Activated CD8-positive, alpha-beta memory T cell treated with anti-CD3 and anti-CD28 coated beads for 36 hours (primary cell): ENCODE measurements at regions not wholly inside any gene's neighbourhood (a gene's known extent, or its start where the extent isn't known, plus 50 kb on each side); places are given as distances from the start of the nearest gene placed in this dataset.

Source experiments
- CTCF ChIA-PET: fragments of 350-600 bp; sonication (Branson Sonifier 250); formaldehyde crosslinking; loops from one replicate; lab custom pipeline; 2021; ENCODE audit warnings: antibody characterized with exemption; lab: Charles Lee
- POLR2A ChIA-PET: fragments of 350-600 bp; sonication (Branson Sonifier 250); formaldehyde crosslinking; loops from one replicate; lab custom pipeline; 2021; ENCODE audit warnings: antibody characterized with exemption; lab: Charles Lee

GRCh38 chr11:24005202-24005876, 491.5 kb upstream of the LUZP2 start:
- CTCF ChIA-PET, result no interaction called here
- POLR2A ChIA-PET, result no interaction called here

GRCh38 chr11:24043842-24044241, 453.0 kb upstream of the LUZP2 start:
- ChIA-PET POLR2A (no interaction called here), CTCF (no interaction called here)

GRCh38 chr11:24046731-24047130, 450.1 kb upstream of the LUZP2 start:
- CTCF ChIA-PET, result no interaction called here
- POLR2A ChIA-PET, result no interaction called here

- POLR2A ChIA-PET, result no interaction called here
- CTCF ChIA-PET, result no interaction called here
Observed at GRCh38 chr11:24056051-24056450, 440.8 kb upstream of the LUZP2 start.

- ChIA-PET POLR2A (no interaction called here), CTCF (no interaction called here)
Observed at GRCh38 chr11:24060125-24060524, 436.7 kb upstream of the LUZP2 start.

- ChIA-PET POLR2A (no interaction called here), CTCF (no interaction called here)
Observed at GRCh38 chr11:24064309-24064903, 432.4 kb upstream of the LUZP2 start.

- POLR2A ChIA-PET, result no interaction called here
- CTCF ChIA-PET, result no interaction called here
Observed at GRCh38 chr11:24068197-24068596, 428.7 kb upstream of the LUZP2 start.

- CTCF ChIA-PET, result no interaction called here
- POLR2A ChIA-PET, result no interaction called here
Observed at GRCh38 chr11:24070435-24070834, 426.4 kb upstream of the LUZP2 start.

- POLR2A ChIA-PET, result no interaction called here
- CTCF ChIA-PET, result no interaction called here
Observed at GRCh38 chr11:24078018-24078417, 418.8 kb upstream of the LUZP2 start.

- ChIA-PET CTCF (no interaction called here), POLR2A (no interaction called here)
Observed at GRCh38 chr11:24082241-24082640, 414.6 kb upstream of the LUZP2 start.

- CTCF ChIA-PET, result no interaction called here
- POLR2A ChIA-PET, result no interaction called here
Observed at GRCh38 chr11:24082860-24083259, 414.0 kb upstream of the LUZP2 start.

- POLR2A ChIA-PET, result no interaction called here
- CTCF ChIA-PET, result no interaction called here
Observed at GRCh38 chr11:24084956-24085355, 411.9 kb upstream of the LUZP2 start.

GRCh38 chr11:24086921-24087320, 409.9 kb upstream of the LUZP2 start:
- ChIA-PET POLR2A (no interaction called here), CTCF (no interaction called here)

- CTCF ChIA-PET, result no interaction called here
Observed at GRCh38 chr11:24091594-24091993, 405.3 kb upstream of the LUZP2 start.

GRCh38 chr11:24093375-24093774, 403.5 kb upstream of the LUZP2 start:
- ChIA-PET CTCF (no interaction called here), POLR2A (no interaction called here)

More at GRCh38 chr11:24091594-24091993, 405.3 kb upstream of the LUZP2 start:
- POLR2A ChIA-PET, result no interaction called here

- ChIA-PET CTCF (no interaction called here), POLR2A (no interaction called here)
Observed at GRCh38 chr11:24108609-24109008, 388.2 kb upstream of the LUZP2 start.

- CTCF ChIA-PET, result no interaction called here
- POLR2A ChIA-PET, result no interaction called here
Observed at GRCh38 chr11:24122291-24122690, 374.6 kb upstream of the LUZP2 start.

- ChIA-PET POLR2A (no interaction called here), CTCF (no interaction called here)
Observed at GRCh38 chr11:24124876-24125275, 372.0 kb upstream of the LUZP2 start.

- POLR2A ChIA-PET, result no interaction called here
- CTCF ChIA-PET, result no interaction called here
Observed at GRCh38 chr11:24131698-24132097, 365.2 kb upstream of the LUZP2 start.

- CTCF ChIA-PET, result no interaction called here
- POLR2A ChIA-PET, result no interaction called here
Observed at GRCh38 chr11:24132471-24132870, 364.4 kb upstream of the LUZP2 start.

GRCh38 chr11:24134879-24135589, 361.8 kb upstream of the LUZP2 start:
- CTCF ChIA-PET, result no interaction called here
- POLR2A ChIA-PET, result no interaction called here
